ENCODE measurements at regions not wholly inside any gene's neighbourhood (a gene's known extent, or its start where the extent isn't known, plus 50 kb on each side); places are given as distances from the start of the nearest gene placed in this dataset.

- WGBS (ENCODE audit: low lambda C conversion rate), result 21% methylated on average over 7 of the region's 7 CpGs
Observed at GRCh38 chr4:57679969-57680368, 569.8 kb upstream of the IGFBP7 start.

More at GRCh38 chr4:57679969-57680368, 569.8 kb upstream of the IGFBP7 start:
- Histone ChIP-seq H3K4me3 (ENCODE audit: low read depth in 2 of 2, low read length in 1 of 2) (no peak overlapping the region), H3K79me2 (ENCODE audit: insufficient read depth) (no peaks in the 10 kb centered on the region), H4K20me1 (ENCODE audit: insufficient read depth) (no peaks in the 10 kb centered on the region), H3K4me1 (ENCODE audit: control insufficient read depth in 1 of 2, insufficient read depth in 2 of 2, low read depth in 1 of 2, low read length in 1 of 2) (no peaks in the 10 kb centered on the region), H3F3A (replicated peaks; ENCODE audit: insufficient read depth) (no peaks in the 10 kb centered on the region), H3K9ac (no peak overlapping the region), H3K9me2 (no peaks in the 10 kb centered on the region), H3K4me2 (no peak overlapping the region), H2AFZ (ENCODE audit: low read depth) (no peak overlapping the region), H3K36me3 (replicated peaks in 1 of 2; ENCODE audit: control insufficient read depth in 1 of 2, insufficient read depth in 2 of 2, low read length in 1 of 2) (no peaks in the 10 kb centered on the region), H3K27ac (ENCODE audit: low read depth in 2 of 2, low read length in 1 of 2) (no peak overlapping the region), H3K9me3 (no peaks in the 10 kb centered on the region), H3K27me3 (ENCODE audit: insufficient read depth) (no peaks in the 10 kb centered on the region)
- TF ChIP-seq, protein P1, sequence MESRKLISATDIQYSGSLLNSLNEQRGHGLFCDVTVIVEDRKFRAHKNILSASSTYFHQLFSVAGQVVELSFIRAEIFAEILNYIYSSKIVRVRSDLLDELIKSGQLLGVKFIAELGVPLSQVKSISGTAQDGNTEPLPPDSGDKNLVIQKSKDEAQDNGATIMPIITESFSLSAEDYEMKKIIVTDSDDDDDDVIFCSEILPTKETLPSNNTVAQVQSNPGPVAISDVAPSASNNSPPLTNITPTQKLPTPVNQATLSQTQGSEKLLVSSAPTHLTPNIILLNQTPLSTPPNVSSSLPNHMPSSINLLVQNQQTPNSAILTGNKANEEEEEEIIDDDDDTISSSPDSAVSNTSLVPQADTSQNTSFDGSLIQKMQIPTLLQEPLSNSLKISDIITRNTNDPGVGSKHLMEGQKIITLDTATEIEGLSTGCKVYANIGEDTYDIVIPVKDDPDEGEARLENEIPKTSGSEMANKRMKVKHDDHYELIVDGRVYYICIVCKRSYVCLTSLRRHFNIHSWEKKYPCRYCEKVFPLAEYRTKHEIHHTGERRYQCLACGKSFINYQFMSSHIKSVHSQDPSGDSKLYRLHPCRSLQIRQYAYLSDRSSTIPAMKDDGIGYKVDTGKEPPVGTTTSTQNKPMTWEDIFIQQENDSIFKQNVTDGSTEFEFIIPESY (IDR thresholded peaks at IDR 0.05; ENCODE audit: borderline replicate concordance, low read depth), result no peak
- TF ChIP-seq GATA2 (CRISPR knock-in tag; IDR thresholded peaks at IDR 0.05), result no peak
- no peak for TF ChIP-seq TAF1 (IDR thresholded peaks at IDR 0.05; ENCODE audit: borderline replicate concordance, low read depth, low read length)
- TF ChIP-seq RXRA (IDR thresholded peaks at IDR 0.05; ENCODE audit: borderline replicate concordance, low read depth), result no peak
- no peak for TF ChIP-seq RCOR1 (IDR thresholded peaks at IDR 0.05; ENCODE audit: low read length)
- TF ChIP-seq NRF1 (IDR thresholded peaks at IDR 0.05; ENCODE audit: low read depth, low read length), result no peak
- TF ChIP-seq RFX5 (IDR thresholded peaks at IDR 0.05; ENCODE audit: low read length), result no peak
- no peak for TF ChIP-seq CHD2 (IDR thresholded peaks at IDR 0.05; ENCODE audit: low read length, partially characterized antibody)
- TF ChIP-seq MEF2A (IDR thresholded peaks at IDR 0.05; ENCODE audit: borderline replicate concordance, low read depth), result no peak
- TF ChIP-seq PBX3 (IDR thresholded peaks at IDR 0.05), result no peak
- no peak for TF ChIP-seq RAD21 (IDR thresholded peaks at IDR 0.05; ENCODE audit: low read length)
- TF ChIP-seq YY1 (IDR thresholded peaks at IDR 0.05; ENCODE audit: low read depth), result no peak
- TF ChIP-seq, protein P2, sequence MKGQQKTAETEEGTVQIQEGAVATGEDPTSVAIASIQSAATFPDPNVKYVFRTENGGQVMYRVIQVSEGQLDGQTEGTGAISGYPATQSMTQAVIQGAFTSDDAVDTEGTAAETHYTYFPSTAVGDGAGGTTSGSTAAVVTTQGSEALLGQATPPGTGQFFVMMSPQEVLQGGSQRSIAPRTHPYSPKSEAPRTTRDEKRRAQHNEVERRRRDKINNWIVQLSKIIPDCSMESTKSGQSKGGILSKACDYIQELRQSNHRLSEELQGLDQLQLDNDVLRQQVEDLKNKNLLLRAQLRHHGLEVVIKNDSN (IDR thresholded peaks at IDR 0.05; ENCODE audit: borderline replicate concordance, low read depth), result no peak
- TF ChIP-seq EZH2phosphoT487 (IDR thresholded peaks at IDR 0.05; ENCODE audit: borderline replicate concordance, low read depth), result no peak
- TF ChIP-seq ELF1 (IDR thresholded peaks at IDR 0.05), result no peak
- no peak for TF ChIP-seq GABPA (IDR thresholded peaks at IDR 0.05; ENCODE audit: low read depth)
- TF ChIP-seq, protein P3, sequence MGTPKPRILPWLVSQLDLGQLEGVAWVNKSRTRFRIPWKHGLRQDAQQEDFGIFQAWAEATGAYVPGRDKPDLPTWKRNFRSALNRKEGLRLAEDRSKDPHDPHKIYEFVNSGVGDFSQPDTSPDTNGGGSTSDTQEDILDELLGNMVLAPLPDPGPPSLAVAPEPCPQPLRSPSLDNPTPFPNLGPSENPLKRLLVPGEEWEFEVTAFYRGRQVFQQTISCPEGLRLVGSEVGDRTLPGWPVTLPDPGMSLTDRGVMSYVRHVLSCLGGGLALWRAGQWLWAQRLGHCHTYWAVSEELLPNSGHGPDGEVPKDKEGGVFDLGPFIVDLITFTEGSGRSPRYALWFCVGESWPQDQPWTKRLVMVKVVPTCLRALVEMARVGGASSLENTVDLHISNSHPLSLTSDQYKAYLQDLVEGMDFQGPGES (IDR thresholded peaks at IDR 0.05; ENCODE audit: low read depth, low read length), result no peak
- TF ChIP-seq MXI1 (IDR thresholded peaks at IDR 0.05; ENCODE audit: low read depth, low read length), result no peak
- TF ChIP-seq FOSL2 (IDR thresholded peaks at IDR 0.05; ENCODE audit: borderline replicate concordance, low read depth), result no peak
- TF ChIP-seq MAX (IDR thresholded peaks at IDR 0.05; ENCODE audit: low read depth), result no peak
- DNase-seq, result no peak
- CTCF ChIA-PET, result interaction anchor here (1.5 kb wide), 2 partner anchors 9 to 19 kb away, joined by 3 to 4 read pairs; no protein-coding TSS in a partner anchor
- POLR2A ChIA-PET, result no interaction called here

Measured in SK-N-SH (cell line).